ENCODE measurements at regions not wholly inside any gene's neighbourhood (a gene's known extent, or its start where the extent isn't known, plus 50 kb on each side); places are given as distances from the start of the nearest gene placed in this dataset.

GRCh38 chr10:108560488-108560887, 1362.8 kb downstream of the XPNPEP1 start:
- ChIA-PET CTCF (no interaction called here), POLR2A (ENCODE audit: unreplicated experiment) (no interaction called here)
- Histone ChIP-seq H3K36me3 (ENCODE audit: low read depth, low read length) (no peaks in the 10 kb centered on the region), H3K4me1 (ENCODE audit: insufficient read depth, low read length) (peaks cover 32% of the 10 kb centered on the region), H3K9ac (ENCODE audit: low read length) (no peak overlapping the region), H3K9me3 (ENCODE audit: low read length) (no peaks in the 10 kb centered on the region), H3K79me2 (ENCODE audit: low read length) (0 out of 2 replicates have a peak, but pooled peaks cover 4% of the 10 kb centered on the region), H4K20me1 (ENCODE audit: low read length) (no peaks in the 10 kb centered on the region), H3K27me3 (ENCODE audit: low read length) (no peaks in the 10 kb centered on the region), H3K27ac (ENCODE audit: low read length) (0 out of 2 replicates have a peak overlapping the region, but pooled peaks have one; percentile 57), H3F3A (ENCODE audit: low read length, unreplicated experiment) (no peaks in the 10 kb centered on the region), H2AFZ (ENCODE audit: low read length) (no peak overlapping the region), H3K4me3 (ENCODE audit: low read length) (no peak overlapping the region), H3K4me2 (ENCODE audit: low read length) (peak overlapping the region; percentile 51), H3K9me2 (replicated peaks; ENCODE audit: low read length) (no peaks in the 10 kb centered on the region)
- TF ChIP-seq EZH2 (IDR thresholded peaks at IDR 0.05; ENCODE audit: low read length, unreplicated experiment) (no peak), EZH2phosphoT487 (IDR thresholded peaks at IDR 0.05; ENCODE audit: borderline replicate concordance, low read length) (no peak), CTCF (conservative IDR thresholded peaks at IDR 0.05; ENCODE audit: low read depth, low read length) (no peak)
- BruUV-seq (replicated peaks): no TSS peak
- peak; percentile 20 for DNase-seq
- ATAC-seq: no peak
- intact Hi-C loops (cut with micrococcal nuclease): loop anchor here (5.0 kb wide), 2 partner anchors 37 to 232 kb away; no protein-coding TSS in a partner anchor

DNA sequence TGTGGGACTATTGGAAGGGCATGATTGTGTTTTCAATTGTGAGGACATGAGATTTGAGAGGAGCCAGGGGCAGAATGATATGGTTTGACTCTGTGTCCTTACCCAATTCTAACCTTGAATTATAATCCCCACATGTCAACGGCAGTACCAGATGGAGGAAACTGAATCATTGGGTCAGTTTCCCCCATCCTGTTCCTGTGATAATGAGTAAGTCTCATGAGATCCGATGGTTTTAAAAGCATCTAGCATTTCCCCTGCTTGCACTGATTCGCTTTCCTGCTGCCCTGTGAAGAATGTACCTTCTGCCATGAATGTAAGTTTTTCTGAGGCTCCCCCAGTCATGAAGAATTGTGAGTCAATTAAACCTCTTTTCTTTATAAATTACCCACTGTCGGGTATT, 1367.1 kb downstream of the XPNPEP1 start:
- POLR2A ChIA-PET (ENCODE audit: unreplicated experiment): no interaction called here
- no TSS peak for BruUV-seq (replicated peaks)
- no peaks in the 10 kb centered on the region for H3F3A ChIP-seq (ENCODE audit: low read length, unreplicated experiment)
- no peak for TF ChIP-seq CTCF (conservative IDR thresholded peaks at IDR 0.05; ENCODE audit: low read depth, low read length)
- TF ChIP-seq EZH2 (IDR thresholded peaks at IDR 0.05; ENCODE audit: low read length, unreplicated experiment): no peak
- no peak for TF ChIP-seq EZH2phosphoT487 (IDR thresholded peaks at IDR 0.05; ENCODE audit: borderline replicate concordance, low read length)
- H3K9me3 ChIP-seq (ENCODE audit: low read length): no peaks in the 10 kb centered on the region
- H3K9ac ChIP-seq (ENCODE audit: low read length): no peak overlapping the region
- CTCF ChIA-PET: no interaction called here
- H3K4me2 ChIP-seq (ENCODE audit: low read length): no peak overlapping the region
- H3K4me1 ChIP-seq (ENCODE audit: insufficient read depth, low read length): peaks cover 18% of the 10 kb centered on the region
- H4K20me1 ChIP-seq (ENCODE audit: low read length): no peaks in the 10 kb centered on the region
- H2AFZ ChIP-seq (ENCODE audit: low read length): no peak overlapping the region
- H3K9me2 ChIP-seq (replicated peaks; ENCODE audit: low read length): no peaks in the 10 kb centered on the region
- no peak overlapping the region for H3K27ac ChIP-seq (ENCODE audit: low read length)
- H3K36me3 ChIP-seq (ENCODE audit: low read depth, low read length): no peaks in the 10 kb centered on the region
- H3K4me3 ChIP-seq (ENCODE audit: low read length): no peak overlapping the region
- intact Hi-C loops (cut with micrococcal nuclease): no loop called here
- DNase-seq: no peak
- no peak for ATAC-seq
- H3K79me2 ChIP-seq (ENCODE audit: low read length): 0 out of 2 replicates have a peak, but pooled peaks cover 2% of the 10 kb centered on the region
- H3K27me3 ChIP-seq (ENCODE audit: low read length): no peaks in the 10 kb centered on the region

DNA sequence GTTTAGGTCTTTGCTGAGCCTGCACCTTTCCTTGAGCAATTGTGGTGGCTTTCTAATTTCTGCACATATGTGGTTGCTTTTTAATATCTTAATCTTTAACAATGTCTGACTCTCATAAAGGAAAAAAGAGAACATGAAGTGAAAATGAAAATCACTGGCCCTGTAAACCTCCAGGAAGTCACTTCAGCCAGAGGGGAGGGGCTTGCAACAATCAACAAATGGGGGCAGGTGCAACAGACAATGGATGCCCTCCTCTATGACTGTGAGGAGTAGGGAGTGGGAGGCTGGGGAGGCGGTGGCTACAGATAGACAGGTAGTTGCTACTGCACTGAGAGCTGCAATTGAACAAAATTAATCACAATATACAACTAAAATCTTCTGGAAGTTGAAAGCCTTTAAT, 1377.4 kb downstream of the XPNPEP1 start:
- POLR2A ChIA-PET (ENCODE audit: unreplicated experiment): no interaction called here
- Histone ChIP-seq H4K20me1 (ENCODE audit: low read length) (no peaks in the 10 kb centered on the region), H2AFZ (ENCODE audit: low read length) (no peak overlapping the region), H3K4me1 (ENCODE audit: insufficient read depth, low read length) (no peaks in the 10 kb centered on the region), H3K9me2 (replicated peaks; ENCODE audit: low read length) (no peaks in the 10 kb centered on the region), H3F3A (ENCODE audit: low read length, unreplicated experiment) (no peaks in the 10 kb centered on the region), H3K9me3 (ENCODE audit: low read length) (no peaks in the 10 kb centered on the region), H3K36me3 (ENCODE audit: low read depth, low read length) (no peaks in the 10 kb centered on the region), H3K27me3 (ENCODE audit: low read length) (no peaks in the 10 kb centered on the region), H3K27ac (ENCODE audit: low read length) (no peak overlapping the region), H3K4me2 (ENCODE audit: low read length) (no peak overlapping the region), H3K4me3 (ENCODE audit: low read length) (no peak overlapping the region), H3K79me2 (ENCODE audit: low read length) (no peaks in the 10 kb centered on the region), H3K9ac (ENCODE audit: low read length) (no peak overlapping the region)
- no peak for DNase-seq
- intact Hi-C loops (cut with micrococcal nuclease): loop anchor here (2.0 to 10.0 kb wide), 4 partner anchors 187 to 469 kb away; no protein-coding TSS in a partner anchor
- CTCF ChIA-PET: interaction anchor here (1.0 kb wide), 1 partner anchor 84 kb away, joined by 4 read pairs; no protein-coding TSS in a partner anchor
- no peak for ATAC-seq
- BruUV-seq (replicated peaks): no TSS peak
- no peak for TF ChIP-seq EZH2phosphoT487 (IDR thresholded peaks at IDR 0.05; ENCODE audit: borderline replicate concordance, low read length)
- TF ChIP-seq CTCF (conservative IDR thresholded peaks at IDR 0.05; ENCODE audit: low read depth, low read length): no peak
- no peak for TF ChIP-seq EZH2 (IDR thresholded peaks at IDR 0.05; ENCODE audit: low read length, unreplicated experiment)
